GM13976 (cell line): ENCODE measurements at regions not wholly inside any gene's neighbourhood (a gene's known extent, or its start where the extent isn't known, plus 50 kb on each side); places are given as distances from the start of the nearest gene placed in this dataset.

Experiments used
- DNase-seq: peaks from one replicate; pipeline ENCODE4 v3.0.0; 2012; ENCODE audit warnings: low spot score
- in situ Hi-C: fragments of 300-500 bp; cut with MboI; formaldehyde crosslinking; loops from one replicate; pipeline ENCODE4 v1.12.0; 2022; ENCODE audit warnings: low sequenced_read_pairs, mixed read lengths, inconsistent platforms; ENCODE audit not compliant: unreplicated experiment
- TF ChIP-seq, protein P1 (sequence below): IDR thresholded peaks from 2 replicates; pipeline ENCODE4 v1.5.1; 2012; ENCODE audit warnings: borderline replicate concordance, mild to moderate bottlenecking; ENCODE audit not compliant: insufficient read depth; ENCODE audit errors: extremely low read depth, missing control alignments, control extremely low read depth

DNA sequence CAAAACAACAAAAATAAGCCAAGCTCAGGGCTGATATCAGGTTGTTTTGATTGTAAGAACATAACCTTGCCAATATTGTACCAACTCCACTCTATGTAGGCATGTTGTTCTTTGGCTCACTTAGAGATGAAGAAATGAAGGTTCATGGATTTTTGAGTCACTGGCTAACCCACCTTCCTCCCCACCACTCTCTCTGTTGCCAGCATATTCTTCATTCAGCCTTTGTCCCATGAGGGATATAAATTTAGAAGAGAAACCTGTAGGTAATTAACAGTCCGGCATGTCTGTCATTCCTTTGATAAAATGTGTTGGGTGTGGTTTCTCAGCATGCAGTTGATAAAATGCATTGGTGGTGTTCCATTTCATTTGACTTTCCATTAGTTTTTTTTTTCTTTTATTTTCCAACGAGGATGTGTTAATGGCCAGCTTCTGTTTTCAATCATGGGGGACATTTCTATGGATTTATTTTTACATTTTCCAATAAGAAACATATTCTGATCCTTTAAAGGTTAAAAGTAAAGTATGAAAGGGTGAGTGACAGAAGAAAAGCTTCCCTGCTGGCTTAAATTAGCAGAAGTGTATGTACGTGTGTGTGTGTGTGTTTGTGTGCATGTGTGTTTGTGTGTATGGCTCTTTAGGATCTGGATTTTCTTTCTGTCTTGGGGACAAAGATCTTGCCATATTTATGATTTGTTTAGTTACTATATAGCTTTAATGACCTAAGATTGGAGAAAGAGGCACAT is 166.2 kb upstream of the KCNJ16 start:
- in situ Hi-C loops, result no loop called here
- DNase-seq, result no peak

DNA sequence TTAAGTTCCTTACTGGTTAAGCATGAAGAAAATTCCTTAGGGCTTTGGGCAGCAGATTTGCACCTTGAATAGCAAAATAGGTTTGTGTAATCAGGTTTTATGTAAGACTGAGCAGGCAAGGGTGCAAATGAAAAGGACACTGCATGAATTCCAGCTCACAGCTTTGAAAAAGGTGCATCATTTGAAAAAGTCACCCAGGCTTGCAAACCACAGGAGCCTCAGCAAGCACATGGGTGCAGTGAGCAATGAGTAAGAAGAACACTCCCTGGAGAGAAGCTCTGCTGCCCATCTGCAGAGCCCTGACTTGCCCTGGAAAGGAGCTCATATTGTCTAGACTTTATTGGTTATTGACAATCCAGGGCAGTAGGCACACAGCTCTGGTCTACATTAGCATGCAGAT is 165.6 kb upstream of the KCNJ16 start:
- in situ Hi-C loops, result no loop called here
- TF ChIP-seq, protein P1, sequence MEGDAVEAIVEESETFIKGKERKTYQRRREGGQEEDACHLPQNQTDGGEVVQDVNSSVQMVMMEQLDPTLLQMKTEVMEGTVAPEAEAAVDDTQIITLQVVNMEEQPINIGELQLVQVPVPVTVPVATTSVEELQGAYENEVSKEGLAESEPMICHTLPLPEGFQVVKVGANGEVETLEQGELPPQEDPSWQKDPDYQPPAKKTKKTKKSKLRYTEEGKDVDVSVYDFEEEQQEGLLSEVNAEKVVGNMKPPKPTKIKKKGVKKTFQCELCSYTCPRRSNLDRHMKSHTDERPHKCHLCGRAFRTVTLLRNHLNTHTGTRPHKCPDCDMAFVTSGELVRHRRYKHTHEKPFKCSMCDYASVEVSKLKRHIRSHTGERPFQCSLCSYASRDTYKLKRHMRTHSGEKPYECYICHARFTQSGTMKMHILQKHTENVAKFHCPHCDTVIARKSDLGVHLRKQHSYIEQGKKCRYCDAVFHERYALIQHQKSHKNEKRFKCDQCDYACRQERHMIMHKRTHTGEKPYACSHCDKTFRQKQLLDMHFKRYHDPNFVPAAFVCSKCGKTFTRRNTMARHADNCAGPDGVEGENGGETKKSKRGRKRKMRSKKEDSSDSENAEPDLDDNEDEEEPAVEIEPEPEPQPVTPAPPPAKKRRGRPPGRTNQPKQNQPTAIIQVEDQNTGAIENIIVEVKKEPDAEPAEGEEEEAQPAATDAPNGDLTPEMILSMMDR, result no peak
- DNase-seq, result no peak

More for the DNA sequence above, 166.2 kb upstream of the KCNJ16 start:
- TF ChIP-seq, protein P1, result no peak

DNA sequence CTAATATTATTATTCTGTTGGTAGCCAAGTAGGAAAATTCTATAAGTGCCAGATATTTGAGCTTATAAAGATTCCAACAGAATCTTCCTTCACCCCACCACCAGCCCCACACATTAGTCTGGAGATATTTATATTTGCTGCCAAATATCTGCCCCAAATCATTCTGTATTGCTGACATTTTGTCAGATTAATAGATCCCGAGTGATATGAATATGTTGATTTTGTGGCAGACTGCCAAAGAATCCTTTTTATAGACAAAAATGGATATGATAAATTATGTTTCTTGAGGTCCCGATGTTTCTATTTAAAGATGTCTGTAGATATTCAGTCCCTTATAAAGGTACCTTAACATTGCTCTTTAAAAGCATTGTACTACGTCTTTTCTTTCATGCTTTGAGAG is 162.2 kb upstream of the KCNJ16 start:
- no peak for DNase-seq
- TF ChIP-seq, protein P1, result no peak
- in situ Hi-C loops, result no loop called here

DNA sequence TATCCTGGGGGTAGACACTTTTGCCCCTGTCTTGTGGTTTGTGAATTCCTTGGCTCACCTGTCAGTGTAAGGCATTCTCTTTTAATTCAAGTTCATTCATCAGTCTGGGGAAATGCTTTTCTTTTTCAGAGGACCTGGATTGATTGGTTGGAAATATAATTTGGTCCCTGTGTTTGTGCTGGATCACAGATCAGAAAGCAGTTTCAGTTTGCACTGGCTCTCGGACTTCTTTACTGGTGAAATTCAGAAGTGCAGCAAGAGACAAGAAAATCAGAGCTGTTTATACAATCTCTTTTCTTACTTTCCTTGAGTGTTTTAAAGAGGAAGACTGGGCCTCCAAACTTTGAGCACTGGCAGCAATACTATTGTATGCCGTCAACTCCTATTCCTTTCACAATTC is 161.8 kb upstream of the KCNJ16 start:
- DNase-seq, result no peak
- in situ Hi-C loops, result no loop called here
- TF ChIP-seq, protein P1, result no peak

DNA sequence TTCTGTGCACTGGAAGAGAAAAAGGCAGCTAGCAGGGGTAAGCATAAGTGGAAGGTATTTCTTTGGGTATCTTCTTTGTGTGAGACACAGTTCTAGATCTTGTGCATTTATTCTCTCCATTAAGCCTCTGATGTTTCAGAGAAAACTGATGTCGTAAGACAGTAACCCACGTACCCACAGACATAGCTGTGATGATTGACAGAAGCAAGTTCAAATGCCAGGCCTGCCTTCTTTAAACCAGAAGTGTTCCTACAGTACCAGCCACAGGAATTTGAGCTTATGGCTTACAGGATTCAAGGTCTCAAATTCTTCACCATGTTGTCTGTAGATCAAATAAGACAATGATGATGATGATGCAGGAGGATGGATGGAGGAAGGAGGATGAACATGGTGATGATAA is 161.4 kb upstream of the KCNJ16 start:
- in situ Hi-C loops, result no loop called here
- TF ChIP-seq, protein P1, result no peak
- no peak for DNase-seq

DNA sequence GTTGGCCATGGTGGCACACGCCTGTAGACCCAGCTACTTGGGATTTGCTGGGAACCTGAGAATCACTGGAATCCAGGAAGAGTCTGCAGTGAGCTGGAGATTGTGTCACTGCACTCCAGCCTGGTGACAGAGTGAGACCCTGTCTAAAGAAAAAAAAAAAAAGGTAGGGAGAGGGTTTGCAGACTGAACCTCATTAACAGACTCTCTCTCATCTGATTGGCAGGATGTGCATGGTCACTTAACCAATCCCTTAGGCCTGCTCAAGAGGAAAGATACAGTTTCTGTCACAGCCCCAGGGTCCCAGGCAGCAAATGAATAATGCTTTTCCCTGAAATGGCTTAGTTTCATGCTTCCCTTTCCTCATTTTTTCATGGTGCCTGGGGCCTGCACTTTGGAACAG is 160.5 kb upstream of the KCNJ16 start:
- in situ Hi-C loops, result no loop called here
- DNase-seq, result no peak
- TF ChIP-seq, protein P1, result no peak
